GM23248 (cell line): ENCODE measurements at regions not wholly inside any gene's neighbourhood (a gene's known extent, or its start where the extent isn't known, plus 50 kb on each side); places are given as distances from the start of the nearest gene placed in this dataset.

ENCODE experiments used
- EZH2 ChIP-seq: fragments of 200-600 bp; sonication (generic); IDR thresholded peaks from 2 replicates; pipeline ENCODE4 v1.6.1; 2018; ENCODE audit warnings: antibody characterized with exemption, mild to moderate bottlenecking; ENCODE audit not compliant: insufficient read depth, poor library complexity, severe bottlenecking
- EZH2phosphoT487 ChIP-seq: fragments of 200-600 bp; sonication (generic); IDR thresholded peaks from 2 replicates; pipeline ENCODE4 v1.6.1; 2018; ENCODE audit warnings: antibody characterized with exemption, moderate library complexity, mild to moderate bottlenecking, low read depth; ENCODE audit not compliant: insufficient read depth

DNA sequence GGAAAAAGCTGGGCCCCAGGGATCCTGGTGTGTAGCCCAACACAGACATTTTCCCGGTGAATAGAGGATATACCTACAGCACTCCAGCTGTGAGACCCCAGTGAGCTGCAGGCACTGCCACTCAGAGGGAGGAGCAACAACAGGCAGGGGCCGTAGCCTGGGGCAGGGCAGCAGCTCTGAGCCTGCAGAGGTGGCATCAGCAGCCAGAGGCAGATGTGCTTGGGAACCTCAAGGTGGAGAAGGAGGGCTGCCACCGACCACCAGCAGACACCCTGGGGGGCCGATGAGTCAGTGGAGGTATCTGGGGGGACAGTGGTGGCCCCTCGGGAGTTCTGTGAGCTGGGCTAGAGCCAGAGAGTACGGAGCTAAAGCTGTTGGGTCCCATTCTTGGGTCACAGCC lies 110.2 kb upstream of the GDF10 start:
- TF ChIP-seq EZH2phosphoT487 (no peak), EZH2 (no peak)
